HG02852 (cell line): ENCODE measurements at regions not wholly inside any gene's neighbourhood (a gene's known extent, or its start where the extent isn't known, plus 50 kb on each side); places are given as distances from the start of the nearest gene placed in this dataset.

Experiments
- ATAC-seq: cut with Tn5 transposase; IDR thresholded peaks from one replicate; pipeline ENCODE4 v1.9.1; 2021; ENCODE audit warnings: mild to moderate bottlenecking, moderate library complexity; ENCODE audit not compliant: unreplicated experiment

DNA sequence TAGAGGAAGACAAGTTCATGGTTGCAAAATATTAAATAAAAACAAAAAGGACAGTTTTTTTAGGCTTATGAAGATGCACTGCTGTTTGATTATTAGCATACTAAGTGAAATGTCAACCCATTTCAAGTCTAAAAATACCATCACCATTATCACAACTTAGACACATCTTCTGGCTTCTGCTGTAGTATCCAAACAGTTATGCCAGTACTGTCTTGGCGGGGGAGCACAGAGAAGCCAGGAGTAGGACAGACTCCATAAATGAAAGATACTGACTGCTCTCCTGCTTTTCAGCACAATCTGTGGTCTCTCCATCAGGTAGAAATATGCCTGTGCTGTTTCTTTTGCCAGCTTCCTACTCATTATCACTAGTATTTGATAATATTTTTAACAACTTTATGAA lies 179.2 kb upstream of the DSEL start:
- no peak for ATAC-seq

DNA sequence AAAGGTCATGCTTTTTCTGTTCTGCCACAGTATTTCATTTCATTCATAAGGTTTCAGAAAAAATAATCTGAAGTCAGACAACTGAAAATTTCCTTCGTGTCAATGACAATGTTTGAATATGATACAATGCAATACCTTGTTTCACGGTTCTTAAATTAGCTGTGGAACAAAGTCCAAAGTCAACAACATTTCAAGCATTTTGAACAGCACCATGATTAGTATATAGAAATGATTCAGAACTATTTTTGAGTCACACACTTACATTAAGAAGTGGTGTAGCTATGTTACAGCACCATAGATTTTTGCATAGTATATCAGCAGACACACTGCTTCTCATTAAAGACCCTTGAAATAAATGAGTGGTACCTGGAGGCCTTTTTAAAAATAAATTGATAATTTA lies 178.3 kb upstream of the DSEL start:
- ATAC-seq = no peak

DNA sequence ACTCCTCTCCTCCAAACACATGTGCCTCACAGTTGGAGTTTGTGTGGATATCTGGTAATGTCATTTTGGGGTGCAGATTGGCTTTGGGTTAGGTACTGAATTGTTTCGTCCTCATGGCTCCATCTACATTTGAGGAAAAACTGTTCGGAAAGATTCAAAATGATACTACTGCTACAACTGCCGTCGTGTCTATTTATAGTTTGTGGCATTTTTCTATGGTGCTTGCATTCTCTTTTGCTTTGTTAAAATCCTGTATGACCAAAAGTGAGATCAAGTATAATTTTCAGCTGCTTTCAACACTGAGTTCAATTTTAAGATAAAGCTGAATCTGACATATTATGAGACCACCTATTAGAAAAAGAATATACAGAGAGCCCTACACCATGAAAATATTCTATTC lies 176.3 kb upstream of the DSEL start:
- ATAC-seq = no peak

GRCh38 chr18:67682516-67682915 lies 166.0 kb upstream of the DSEL start:
- no peak for ATAC-seq

GRCh38 chr18:67677489-67677888 lies 161.0 kb upstream of the DSEL start:
- no peak for ATAC-seq

- no peak for ATAC-seq
These were observed 156.2 kb upstream of the DSEL start for GRCh38 chr18:67672716-67673115.

DNA sequence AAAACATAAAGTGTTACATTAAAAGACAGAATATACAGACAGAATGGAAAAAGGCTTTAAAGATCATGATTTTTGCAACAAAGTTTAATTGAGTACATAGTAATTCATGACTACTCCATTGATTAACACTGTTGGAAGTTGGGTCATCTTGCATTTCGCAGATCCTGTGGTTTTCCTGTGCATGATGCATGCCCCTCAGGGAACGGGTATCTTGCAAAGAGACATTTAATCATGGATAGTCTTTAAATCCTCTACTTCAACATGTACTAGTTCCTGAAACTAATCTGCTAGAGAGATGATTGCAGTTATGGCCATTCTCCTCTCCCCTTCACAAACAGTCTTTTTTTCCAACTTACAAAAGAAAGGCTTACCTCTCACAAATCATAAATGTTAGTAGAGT lies 155.6 kb upstream of the DSEL start:
- ATAC-seq = no peak

DNA sequence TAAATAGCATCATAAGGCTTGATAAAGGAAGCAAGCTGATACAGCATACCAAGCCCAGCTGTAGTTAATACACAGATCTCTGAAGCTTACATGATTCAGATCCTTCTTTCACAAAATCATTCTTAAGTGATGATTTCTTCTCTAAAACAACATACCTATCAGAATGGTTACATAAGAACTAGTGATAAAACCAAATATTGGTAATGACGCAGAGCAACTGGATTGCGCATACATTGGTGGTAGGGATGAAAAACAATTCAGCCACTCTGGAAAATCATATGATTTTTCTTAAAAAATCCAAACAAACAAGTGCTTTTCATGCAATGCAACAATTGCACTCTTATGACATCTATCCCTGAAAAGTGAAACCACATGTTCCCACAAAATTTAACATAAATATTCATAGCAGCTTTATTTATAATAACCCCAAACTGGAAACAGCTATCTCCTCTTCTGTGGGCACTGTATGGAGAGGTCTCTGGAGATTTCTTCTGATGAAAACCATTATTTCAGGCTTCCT lies 153.6 kb upstream of the DSEL start:
- no peak for ATAC-seq

- no peak for ATAC-seq
These were observed 148.7 kb upstream of the DSEL start for GRCh38 chr18:67665266-67665665.

- no peak for ATAC-seq
These were observed 146.5 kb upstream of the DSEL start for GRCh38 chr18:67662996-67663395.

DNA sequence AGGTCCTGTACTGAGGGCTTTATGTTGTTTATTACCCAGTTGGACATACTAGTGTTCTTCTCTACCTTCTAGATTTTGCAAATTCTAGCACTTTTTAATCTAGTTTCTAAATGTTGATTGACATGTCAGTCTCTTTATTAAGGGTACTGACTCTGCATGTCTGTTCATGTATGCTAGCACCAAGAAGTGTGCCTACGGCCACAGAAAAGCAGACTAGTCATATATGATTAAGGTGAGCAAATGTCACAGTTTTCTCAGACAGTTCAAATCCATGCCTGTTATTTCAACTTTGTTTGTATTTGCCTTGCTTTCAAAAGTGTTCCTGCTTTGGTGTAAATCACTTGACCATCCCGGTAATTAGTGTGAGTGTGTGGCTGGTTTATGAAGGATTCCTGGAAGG lies 145.0 kb upstream of the DSEL start:
- no peak for ATAC-seq

GRCh38 chr18:67654101-67654500 lies 137.6 kb upstream of the DSEL start:
- ATAC-seq = no peak

GRCh38 chr18:67652288-67652687 lies 135.8 kb upstream of the DSEL start:
- no peak for ATAC-seq

GRCh38 chr18:67651438-67651837 lies 134.9 kb upstream of the DSEL start:
- ATAC-seq = no peak

- no peak for ATAC-seq
These were observed 134.3 kb upstream of the DSEL start for GRCh38 chr18:67650686-67651385.

DNA sequence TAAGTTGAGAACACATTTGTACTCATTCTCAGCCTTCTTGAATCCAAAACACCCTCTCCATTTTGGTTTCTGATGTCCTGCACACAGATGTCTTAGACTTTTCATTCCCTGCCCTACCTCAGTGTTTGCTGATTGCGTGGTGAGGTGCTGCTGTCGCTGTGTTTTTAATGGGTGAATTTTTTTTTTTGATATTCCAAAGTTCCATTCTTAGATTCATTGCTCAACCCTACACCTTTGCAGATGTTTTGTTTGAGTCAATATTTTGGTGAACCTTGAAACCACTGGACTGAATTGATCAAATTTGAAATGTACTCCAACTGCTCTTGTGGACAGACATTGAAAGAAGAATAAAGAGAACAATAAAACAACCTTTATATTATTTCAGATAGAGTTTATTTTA lies 130.4 kb upstream of the DSEL start:
- ATAC-seq = no peak

DNA sequence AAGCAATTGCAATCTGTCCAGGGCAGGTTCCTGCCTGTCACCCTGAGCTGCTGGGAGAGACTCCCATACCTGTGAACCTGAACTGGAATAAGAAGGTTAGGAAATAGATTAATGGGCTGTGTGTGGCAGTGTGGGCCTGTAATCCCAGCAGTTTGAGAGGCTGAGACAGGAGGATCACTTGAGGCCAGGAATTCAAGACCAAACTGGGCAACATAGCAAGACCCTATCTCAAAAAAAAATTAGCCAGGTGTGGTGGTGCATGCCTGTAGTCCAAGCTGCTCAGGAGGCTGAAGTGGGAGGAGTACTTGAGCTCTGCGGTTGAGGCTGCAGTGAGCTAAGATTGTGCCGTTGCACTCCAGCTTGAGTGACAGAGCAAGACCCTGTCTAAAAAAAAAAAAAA lies 127.7 kb upstream of the DSEL start:
- ATAC-seq = no peak

DNA sequence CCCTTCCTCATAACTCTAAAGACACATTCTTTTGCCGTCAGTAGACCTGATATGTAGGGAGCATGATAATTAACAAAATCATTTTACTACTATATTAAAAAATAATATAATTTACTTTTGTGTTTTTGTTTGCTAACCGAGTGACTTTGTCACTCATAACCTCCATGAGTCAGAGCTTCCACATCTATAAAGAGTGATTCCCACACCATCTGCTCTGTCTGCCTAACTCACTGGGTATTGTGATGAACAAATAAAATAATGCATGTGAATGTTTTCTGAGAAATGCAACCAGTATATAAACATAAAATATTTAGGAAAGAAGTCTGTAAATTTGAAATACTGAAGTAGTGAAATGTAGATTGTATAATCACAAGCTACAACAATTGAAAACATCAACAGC lies 123.4 kb upstream of the DSEL start:
- no peak for ATAC-seq

GRCh38 chr18:67636597-67637385 lies 120.3 kb upstream of the DSEL start:
- no peak for ATAC-seq

DNA sequence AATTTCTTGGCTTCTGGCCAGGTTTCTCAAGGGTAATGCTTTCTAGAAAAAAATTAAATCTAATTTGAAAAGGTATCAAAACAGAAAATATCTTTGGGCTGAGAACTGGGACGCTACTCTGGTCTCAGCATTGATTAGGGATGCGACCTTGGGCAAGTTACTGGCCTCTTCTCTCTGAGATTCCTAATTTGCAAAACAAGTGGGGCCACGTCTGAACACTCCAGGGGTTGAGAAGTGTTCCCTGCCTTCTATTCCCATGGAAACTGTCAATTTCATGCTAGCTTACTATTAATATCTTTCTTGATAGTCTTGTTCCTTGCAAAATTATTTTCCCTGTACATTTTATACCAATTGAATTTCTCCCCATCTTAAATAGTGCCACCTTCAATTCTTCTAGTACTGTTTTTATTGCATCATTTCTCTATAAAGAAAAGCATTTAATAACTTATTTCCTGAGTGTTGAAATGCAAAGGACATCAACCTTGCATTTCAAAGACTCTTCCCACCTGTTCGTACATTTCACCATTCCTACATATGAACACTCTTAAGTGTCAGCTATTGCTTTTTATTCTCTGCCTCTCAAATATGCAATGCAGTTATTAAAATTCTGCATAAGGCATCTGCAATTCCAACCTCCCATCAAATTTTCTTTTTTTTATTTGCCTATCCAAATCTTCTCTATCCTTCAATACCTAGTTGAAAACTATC lies 118.3 kb upstream of the DSEL start:
- ATAC-seq = no peak

GRCh38 chr18:67633939-67634338 lies 117.4 kb upstream of the DSEL start:
- ATAC-seq = no peak

GRCh38 chr18:67621906-67622305 lies 105.4 kb upstream of the DSEL start:
- ATAC-seq = no peak
